DND-41 (cell line): ENCODE measurements at regions not wholly inside any gene's neighbourhood (a gene's known extent, or its start where the extent isn't known, plus 50 kb on each side); places are given as distances from the start of the nearest gene placed in this dataset.

ENCODE experiments used
- ATAC-seq: fragments of 200-7000 bp; cut with Tn5 transposase; 3 replicates; pipeline ENCODE4 v1.9.1; 2021; ENCODE audit warnings: low read depth; ENCODE audit not compliant: insufficient read depth
- DNase-seq: peaks from one replicate; pipeline ENCODE4 v3.0.0-alpha.2; 2020
- H2AFZ ChIP-seq: 2 replicates; pipeline ENCODE4 v1.6.0; 2012; ENCODE audit warnings: low read depth, low read length
- H3K27ac ChIP-seq: 2 replicates; pipeline ENCODE4 v1.5.1; 2012; ENCODE audit warnings: low read length, inconsistent platforms
- H3K27me3 ChIP-seq: fragments of 200-600 bp; sonication (generic); 2 replicates; pipeline ENCODE4 v1.6.0; 2012; ENCODE audit warnings: low read length, mild to moderate bottlenecking, inconsistent platforms; ENCODE audit not compliant: insufficient read depth, poor library complexity
- H3K36me3 ChIP-seq: 2 replicates; pipeline ENCODE4 v1.5.1; 2012; ENCODE audit warnings: low read length, inconsistent platforms; ENCODE audit not compliant: insufficient read depth
- H3K4me1 ChIP-seq: 2 replicates; pipeline ENCODE4 v1.5.1; 2012; ENCODE audit warnings: mild to moderate bottlenecking, low read length; ENCODE audit not compliant: insufficient read depth
- H3K4me2 ChIP-seq: 2 replicates; pipeline ENCODE4 v1.6.0; 2012; ENCODE audit warnings: mild to moderate bottlenecking, moderate library complexity, low read length, inconsistent platforms; ENCODE audit not compliant: insufficient read depth
- H3K4me3 ChIP-seq, 2 experiments: fragments of 200-600 bp in 1 of 2; shearing (Covaris generic) in 1 of 2; 2 replicates each; pipeline ENCODE4 v1.5.1; 2012 to 2016; ENCODE audit warnings: inconsistent platforms in 2 of 2, low read length in 2 of 2, mild to moderate bottlenecking in 2 of 2, low read depth in 1 of 2, moderate library complexity in 1 of 2
- H3K79me2 ChIP-seq: 2 replicates; pipeline ENCODE4 v1.6.0; 2012; ENCODE audit warnings: low read length, inconsistent platforms; ENCODE audit not compliant: insufficient read depth
- H3K9ac ChIP-seq: 2 replicates; pipeline ENCODE4 v1.6.0; 2012; ENCODE audit warnings: low read depth, mild to moderate bottlenecking, inconsistent platforms, low read length, moderate library complexity
- H3K9me3 ChIP-seq: 2 replicates; pipeline ENCODE4 v1.5.1; 2012; ENCODE audit warnings: low read length, moderate library complexity, mild to moderate bottlenecking, inconsistent platforms; ENCODE audit not compliant: insufficient read depth, severe bottlenecking
- H4K20me1 ChIP-seq: 2 replicates; pipeline ENCODE4 v1.6.0; 2012; ENCODE audit warnings: low read length; ENCODE audit not compliant: insufficient read depth
- EZH2 ChIP-seq: IDR thresholded peaks from 3 replicates; pipeline ENCODE4 v1.6.1; 2012; ENCODE audit warnings: borderline replicate concordance, low read depth, mild to moderate bottlenecking, moderate library complexity, low read length, inconsistent platforms; ENCODE audit not compliant: severe bottlenecking
- TF ChIP-seq, protein P1 (sequence below): IDR thresholded peaks from 2 replicates; pipeline ENCODE4 v1.5.1; 2012; ENCODE audit warnings: borderline replicate concordance, low read length, moderate library complexity, mild to moderate bottlenecking; ENCODE audit not compliant: poor library complexity, severe bottlenecking; ENCODE audit errors: extremely low read depth

DNA sequence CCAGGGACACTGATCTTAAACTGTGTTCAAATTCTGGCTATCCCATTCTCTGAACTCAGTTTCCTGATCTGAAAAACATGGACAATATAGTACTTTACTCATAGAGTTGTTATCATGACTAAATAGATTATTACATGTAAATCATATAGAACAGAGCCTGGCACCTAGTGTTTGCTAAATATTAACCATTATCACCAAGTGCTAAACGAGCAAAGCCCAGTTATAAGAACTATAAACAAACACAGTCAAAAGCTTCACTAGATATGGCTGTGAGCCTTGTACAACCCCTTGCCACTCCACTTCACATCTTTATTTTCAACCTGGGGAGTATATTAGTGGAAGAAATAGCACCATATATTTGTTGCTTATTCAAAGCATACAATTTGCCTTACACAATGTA lies 338.9 kb upstream of the CADM1 start:
- Histone ChIP-seq H3K4me1 (no peaks in the 10 kb centered on the region), H3K9me3 (no peaks in the 10 kb centered on the region), H3K27me3 (no peaks in the 10 kb centered on the region), H3K9ac (no peak overlapping the region), H4K20me1 (no peaks in the 10 kb centered on the region), H3K36me3 (no peaks in the 10 kb centered on the region), H3K4me2 (no peak overlapping the region), H3K4me3 (no peak overlapping the region), H3K79me2 (no peaks in the 10 kb centered on the region), H3K27ac (no peak overlapping the region), H2AFZ (no peak overlapping the region)
- no peak for DNase-seq
- no peak for ATAC-seq
- TF ChIP-seq EZH2, result no peak
- TF ChIP-seq, protein P1, sequence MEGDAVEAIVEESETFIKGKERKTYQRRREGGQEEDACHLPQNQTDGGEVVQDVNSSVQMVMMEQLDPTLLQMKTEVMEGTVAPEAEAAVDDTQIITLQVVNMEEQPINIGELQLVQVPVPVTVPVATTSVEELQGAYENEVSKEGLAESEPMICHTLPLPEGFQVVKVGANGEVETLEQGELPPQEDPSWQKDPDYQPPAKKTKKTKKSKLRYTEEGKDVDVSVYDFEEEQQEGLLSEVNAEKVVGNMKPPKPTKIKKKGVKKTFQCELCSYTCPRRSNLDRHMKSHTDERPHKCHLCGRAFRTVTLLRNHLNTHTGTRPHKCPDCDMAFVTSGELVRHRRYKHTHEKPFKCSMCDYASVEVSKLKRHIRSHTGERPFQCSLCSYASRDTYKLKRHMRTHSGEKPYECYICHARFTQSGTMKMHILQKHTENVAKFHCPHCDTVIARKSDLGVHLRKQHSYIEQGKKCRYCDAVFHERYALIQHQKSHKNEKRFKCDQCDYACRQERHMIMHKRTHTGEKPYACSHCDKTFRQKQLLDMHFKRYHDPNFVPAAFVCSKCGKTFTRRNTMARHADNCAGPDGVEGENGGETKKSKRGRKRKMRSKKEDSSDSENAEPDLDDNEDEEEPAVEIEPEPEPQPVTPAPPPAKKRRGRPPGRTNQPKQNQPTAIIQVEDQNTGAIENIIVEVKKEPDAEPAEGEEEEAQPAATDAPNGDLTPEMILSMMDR, result no peak

DNA sequence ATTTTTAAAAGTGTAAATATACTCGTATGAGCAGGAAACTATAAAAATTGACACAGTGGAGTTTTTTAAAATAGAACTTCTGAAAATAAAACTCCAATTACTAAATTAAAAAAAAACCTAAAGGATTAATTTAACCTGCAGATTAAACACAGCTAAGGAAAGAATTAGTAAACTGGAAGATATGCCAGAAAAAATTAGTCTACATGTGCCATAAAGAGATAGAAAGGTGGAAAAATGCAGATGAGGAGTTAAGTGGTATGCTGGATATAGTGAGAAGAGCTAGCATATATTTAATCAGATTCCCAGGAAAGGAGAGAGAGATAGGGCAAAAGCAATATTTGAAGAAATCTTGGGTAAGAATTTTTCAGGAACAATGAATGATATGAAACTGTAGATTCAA lies 315.8 kb upstream of the CADM1 start:
- H3K27ac ChIP-seq, result no peak overlapping the region
- TF ChIP-seq, protein P1, result no peak
- no peak for TF ChIP-seq EZH2
- no peak overlapping the region for H3K4me2 ChIP-seq
- H3K79me2 ChIP-seq, result no peaks in the 10 kb centered on the region
- H4K20me1 ChIP-seq, result no peaks in the 10 kb centered on the region
- no peak overlapping the region for H3K4me3 ChIP-seq
- no peaks in the 10 kb centered on the region for H3K9me3 ChIP-seq
- H2AFZ ChIP-seq, result no peak overlapping the region
- no peak for ATAC-seq
- no peaks in the 10 kb centered on the region for H3K4me1 ChIP-seq
- no peaks in the 10 kb centered on the region for H3K27me3 ChIP-seq
- no peak for DNase-seq
- H3K9ac ChIP-seq, result no peak overlapping the region
- no peaks in the 10 kb centered on the region for H3K36me3 ChIP-seq

DNA sequence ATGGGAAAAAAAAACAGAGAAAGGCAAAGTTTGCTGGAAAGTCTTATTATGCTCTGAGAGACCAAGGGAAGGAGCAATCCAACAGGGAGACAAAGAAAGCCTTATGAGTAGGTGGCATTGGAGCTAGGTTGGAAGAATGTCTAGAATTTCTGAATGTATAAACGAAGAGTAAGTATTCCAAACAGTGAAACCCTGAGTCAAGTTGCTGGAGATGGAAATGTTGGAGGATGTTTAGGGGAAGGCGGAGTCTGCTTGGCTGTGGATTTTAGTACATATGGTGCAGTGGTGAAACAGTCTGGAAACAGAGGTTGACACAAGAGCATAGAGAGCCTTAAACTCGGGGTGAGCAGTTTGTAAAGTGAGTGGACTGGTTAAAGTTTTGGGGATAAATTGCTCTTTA lies 314.8 kb upstream of the CADM1 start:
- Histone ChIP-seq H4K20me1 (no peaks in the 10 kb centered on the region), H3K4me2 (no peak overlapping the region), H3K27ac (no peak overlapping the region), H3K4me3 (no peak overlapping the region), H2AFZ (no peak overlapping the region), H3K4me1 (no peaks in the 10 kb centered on the region), H3K9me3 (no peaks in the 10 kb centered on the region), H3K27me3 (no peaks in the 10 kb centered on the region), H3K36me3 (no peaks in the 10 kb centered on the region), H3K9ac (no peak overlapping the region), H3K79me2 (no peaks in the 10 kb centered on the region)
- no peak for DNase-seq
- no peak for TF ChIP-seq EZH2
- TF ChIP-seq, protein P1, result no peak
- ATAC-seq, result no peak
